GM10266 (cell line): ENCODE measurements at regions not wholly inside any gene's neighbourhood (a gene's known extent, or its start where the extent isn't known, plus 50 kb on each side); places are given as distances from the start of the nearest gene placed in this dataset.

Experiments
- DNase-seq: peaks from one replicate; pipeline ENCODE4 v3.0.0; 2012; ENCODE audit errors: extremely low spot score
- TF ChIP-seq, protein P1 (sequence below): IDR thresholded peaks from 2 replicates; pipeline ENCODE4 v1.5.1; 2012; ENCODE audit warnings: mild to moderate bottlenecking, low read depth; ENCODE audit not compliant: control insufficient read depth, insufficient read depth; ENCODE audit errors: missing control alignments

DNA sequence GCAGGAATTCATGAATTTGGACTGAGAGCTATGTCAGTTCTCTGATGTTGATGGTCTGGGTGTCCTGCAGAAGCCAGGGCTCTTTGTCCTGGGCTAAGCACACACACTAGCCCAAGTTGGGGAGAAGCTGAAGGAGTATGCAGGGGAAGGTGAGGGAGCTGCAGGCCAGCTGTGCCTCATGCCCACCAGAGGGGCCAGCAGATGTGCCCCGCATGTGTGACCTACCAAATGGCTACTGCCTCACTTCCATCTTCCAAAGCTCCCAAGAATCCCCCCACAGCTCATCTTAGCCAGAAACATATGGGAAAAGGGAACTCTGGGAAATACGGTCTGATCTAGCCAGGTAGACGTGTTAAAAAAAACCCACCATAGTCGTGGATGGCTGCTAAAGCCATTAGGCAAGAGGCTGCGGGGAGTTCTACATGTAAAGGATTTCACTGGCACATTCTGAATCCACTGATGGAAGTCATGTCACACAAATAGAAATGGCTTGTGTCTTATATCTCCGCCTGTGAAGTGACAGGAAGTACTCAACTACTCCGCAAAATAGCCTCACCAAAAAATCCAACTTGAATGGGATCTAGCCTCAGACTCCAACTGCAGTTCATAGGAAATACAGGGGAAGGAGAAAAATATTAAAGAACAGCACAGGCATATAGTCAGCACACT lies 96.3 kb upstream of the CLMP start:
- DNase-seq: no peak
- TF ChIP-seq, protein P1, sequence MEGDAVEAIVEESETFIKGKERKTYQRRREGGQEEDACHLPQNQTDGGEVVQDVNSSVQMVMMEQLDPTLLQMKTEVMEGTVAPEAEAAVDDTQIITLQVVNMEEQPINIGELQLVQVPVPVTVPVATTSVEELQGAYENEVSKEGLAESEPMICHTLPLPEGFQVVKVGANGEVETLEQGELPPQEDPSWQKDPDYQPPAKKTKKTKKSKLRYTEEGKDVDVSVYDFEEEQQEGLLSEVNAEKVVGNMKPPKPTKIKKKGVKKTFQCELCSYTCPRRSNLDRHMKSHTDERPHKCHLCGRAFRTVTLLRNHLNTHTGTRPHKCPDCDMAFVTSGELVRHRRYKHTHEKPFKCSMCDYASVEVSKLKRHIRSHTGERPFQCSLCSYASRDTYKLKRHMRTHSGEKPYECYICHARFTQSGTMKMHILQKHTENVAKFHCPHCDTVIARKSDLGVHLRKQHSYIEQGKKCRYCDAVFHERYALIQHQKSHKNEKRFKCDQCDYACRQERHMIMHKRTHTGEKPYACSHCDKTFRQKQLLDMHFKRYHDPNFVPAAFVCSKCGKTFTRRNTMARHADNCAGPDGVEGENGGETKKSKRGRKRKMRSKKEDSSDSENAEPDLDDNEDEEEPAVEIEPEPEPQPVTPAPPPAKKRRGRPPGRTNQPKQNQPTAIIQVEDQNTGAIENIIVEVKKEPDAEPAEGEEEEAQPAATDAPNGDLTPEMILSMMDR: no peak

DNA sequence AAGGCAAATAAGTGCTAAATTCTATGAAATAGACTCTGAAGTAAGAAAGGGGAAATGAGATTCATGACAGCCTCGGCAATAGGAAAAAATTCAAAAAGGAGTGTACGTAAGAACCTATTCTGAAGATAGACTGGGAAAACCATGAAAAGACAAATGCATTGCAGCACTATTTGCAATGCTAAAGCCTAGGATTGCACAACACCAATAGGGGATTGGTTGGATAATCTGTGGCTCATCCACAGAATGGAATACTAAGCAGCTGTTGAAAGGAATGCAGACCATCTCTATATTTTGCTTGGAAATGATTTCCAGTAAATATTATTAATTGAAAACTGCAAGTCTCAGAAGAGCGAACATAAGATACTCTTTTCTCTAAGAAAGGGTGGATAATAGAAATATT lies 91.7 kb upstream of the CLMP start:
- TF ChIP-seq, protein P1: no peak
- no peak for DNase-seq

DNA sequence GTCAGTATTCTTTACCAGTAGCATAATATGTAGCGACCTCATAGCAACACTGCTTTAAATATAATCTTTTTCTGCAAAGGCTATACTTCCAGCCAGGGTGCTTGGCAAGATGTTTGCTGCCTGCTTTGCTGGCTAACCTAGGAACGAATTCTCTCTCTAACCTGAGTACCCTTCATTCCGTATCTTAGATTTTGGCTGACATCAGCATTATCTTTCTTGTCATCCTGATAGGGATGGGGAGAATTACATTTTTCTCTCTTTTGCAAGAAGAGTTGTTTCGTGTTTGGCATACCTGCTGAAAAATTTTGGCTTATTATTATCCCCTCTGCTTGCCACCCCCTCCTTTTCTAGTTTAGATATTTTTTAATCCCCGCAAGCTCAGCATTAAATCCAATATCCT lies 91.2 kb upstream of the CLMP start:
- TF ChIP-seq, protein P1: no peak
- DNase-seq: no peak

DNA sequence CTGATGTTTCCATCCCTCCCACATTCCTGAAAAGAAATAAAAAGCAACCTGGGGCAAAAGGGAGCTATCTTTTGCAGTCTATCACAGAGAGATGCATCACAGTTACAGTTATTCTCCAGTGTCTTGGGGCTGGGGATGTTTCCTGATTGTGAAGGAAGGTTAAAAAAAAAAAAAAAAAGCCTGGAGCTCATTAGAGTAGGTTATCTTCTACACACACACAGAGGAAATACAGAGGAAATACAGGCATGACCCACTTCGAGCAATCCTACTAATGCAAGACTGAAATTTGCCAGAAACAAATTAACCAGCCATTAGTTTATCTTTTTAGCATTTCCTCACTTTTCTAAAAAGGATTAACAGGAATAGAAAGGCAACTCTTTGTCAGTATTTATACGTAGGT lies 89.4 kb upstream of the CLMP start:
- TF ChIP-seq, protein P1: no peak

DNA sequence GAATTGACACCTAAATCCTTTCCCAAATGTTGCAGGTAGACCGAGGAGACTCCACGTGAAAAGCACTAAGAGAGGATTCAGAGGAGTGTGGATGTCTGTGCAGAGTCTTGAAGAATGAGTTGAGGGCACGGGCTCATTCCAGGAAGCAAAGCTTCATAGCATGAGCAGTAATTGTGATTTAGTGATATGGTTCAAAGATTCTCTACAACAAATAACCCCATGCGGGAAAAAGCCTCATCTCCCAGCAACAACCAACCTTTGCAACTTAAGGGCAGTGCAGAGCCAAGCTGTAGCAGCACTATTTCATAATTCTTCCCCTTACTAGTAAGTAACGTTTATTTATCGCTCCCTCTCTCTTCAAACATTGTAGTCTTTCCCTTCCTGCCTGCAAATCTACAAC lies 87.5 kb upstream of the CLMP start:
- DNase-seq: no peak
- TF ChIP-seq, protein P1: no peak

More for the DNA sequence above, 89.4 kb upstream of the CLMP start:
- no peak for DNase-seq

DNA sequence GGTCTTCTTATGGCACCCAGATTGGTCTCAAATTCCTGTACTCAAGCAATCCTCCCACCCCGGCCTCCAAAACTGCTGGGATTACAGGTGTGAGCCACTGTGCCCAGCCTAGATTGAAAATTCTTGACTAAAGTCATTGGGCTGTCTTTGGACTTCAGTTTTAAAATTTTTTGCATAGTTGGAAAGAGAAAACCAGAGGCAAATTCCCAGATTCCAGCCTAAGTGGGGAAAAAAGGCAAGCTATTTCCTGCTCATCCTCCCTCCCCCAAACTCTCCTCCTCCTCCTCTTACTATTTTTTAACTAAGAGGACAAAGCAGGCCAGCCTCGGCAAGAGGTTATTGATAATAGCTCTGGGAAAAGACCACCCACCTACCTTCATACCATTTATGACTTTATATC lies 78.6 kb upstream of the CLMP start:
- TF ChIP-seq, protein P1: no peak
- DNase-seq: no peak

DNA sequence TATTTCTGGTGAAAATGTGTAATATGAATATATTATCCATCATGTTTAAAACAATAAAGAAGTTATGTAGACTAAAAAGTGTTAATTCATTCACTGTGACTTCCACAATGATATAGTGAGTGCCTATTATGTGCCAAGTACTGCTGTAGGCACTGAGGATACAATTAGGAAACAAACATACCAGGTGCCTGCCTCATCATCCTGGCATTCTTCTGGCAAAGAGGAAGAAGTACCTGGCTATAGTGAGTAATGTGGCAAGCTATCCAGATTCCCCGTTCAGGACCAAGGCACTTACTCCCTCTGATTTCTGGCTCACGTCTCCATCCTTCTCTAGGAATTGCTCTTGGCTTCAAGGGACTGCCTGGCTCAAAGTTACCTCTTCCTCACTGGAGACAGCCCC lies 77.5 kb upstream of the CLMP start:
- TF ChIP-seq, protein P1: no peak
- no peak for DNase-seq
